HepG2 (cell line): ENCODE measurements at regions not wholly inside any gene's neighbourhood (a gene's known extent, or its start where the extent isn't known, plus 50 kb on each side); places are given as distances from the start of the nearest gene placed in this dataset.

Source experiments
- ATAC-seq: fragments of 200-7000 bp; cut with Tn5 transposase; 3 replicates; pipeline ENCODE4 v1.9.1; 2020; ENCODE audit warnings: mild to moderate bottlenecking, moderate library complexity
- BruUV-seq: library from RNA; stranded (reverse); fragments of 400-500 nt; replicated peaks from 2 replicates; lab custom pipeline; 2021; lab: Mats Ljungman, UMichigan
- CTCF ChIA-PET: fragments of 300-600 bp; formaldehyde crosslinking; extraction: SDS; loops from one replicate; lab custom pipeline; 2021; ENCODE audit warnings: low total read pairs, inconsistent platforms, low intra/inter-chr PET ratio; lab: Yijun Ruan, JAX
- POLR2A ChIA-PET: fragments of 350-600 bp; sonication (Branson Sonifier 250); formaldehyde crosslinking; loops from one replicate; lab custom pipeline; 2020; ENCODE audit warnings: antibody characterized with exemption, inconsistent platforms; lab: Yijun Ruan, JAX
- DNase-seq: peaks from one replicate; pipeline ENCODE4 v3.0.0-alpha.2; 2015; ENCODE audit warnings: low spot score
- FAIRE-seq: peaks from 3 replicates; lab custom pipeline; 2011; peaks lifted over from hg19 to GRCh38; lab: Jason Lieb, UNC
- H2AFZ ChIP-seq: one replicate; pipeline ENCODE4 v1.6.1; 2011; ENCODE audit warnings: low read length, inconsistent platforms
- H3K27ac ChIP-seq: fragments of 300-600 bp; 3 replicates; pipeline ENCODE4 v1.8.0; 2011; ENCODE audit warnings: mixed run types, mild to moderate bottlenecking, mixed read lengths, low read length, inconsistent platforms; ENCODE audit not compliant: insufficient read depth; ENCODE audit errors: extremely low read length
- H3K27me3 ChIP-seq, 2 experiments: fragments of 200-600 bp in 1 of 2; 2 replicates in 1 of 2; 3 replicates in 1 of 2; pipeline versions ENCODE4 v1.6.0 to v1.8.0; 2011; ENCODE audit warnings: low read length in 2 of 2, mild to moderate bottlenecking in 2 of 2, moderate library complexity in 2 of 2, inconsistent platforms in 1 of 2; ENCODE audit not compliant: insufficient read depth in 2 of 2, control insufficient read depth in 1 of 2
- H3K36me3 ChIP-seq, 2 experiments: fragments of 200-600 bp in 1 of 2; replicated peaks in 1 of 2; 2 replicates in 1 of 2; 3 replicates in 1 of 2; pipeline versions ENCODE4 v1.5.1 to v1.8.0; 2011; ENCODE audit warnings: low read length in 2 of 2, inconsistent platforms in 1 of 2; ENCODE audit not compliant: insufficient read depth in 2 of 2, control insufficient read depth in 1 of 2
- H3K4me1 ChIP-seq: 2 replicates; pipeline ENCODE4 v1.5.1; 2012; ENCODE audit warnings: low read length, inconsistent platforms; ENCODE audit not compliant: insufficient read depth
- H3K4me2 ChIP-seq: 2 replicates; pipeline ENCODE4 v1.6.0; 2011; ENCODE audit warnings: low read depth, low read length, inconsistent platforms
- H3K4me3 ChIP-seq, 3 experiments: fragments of 200-600 bp in 1 of 3; sonication (generic), shearing (Covaris generic) in 1 of 3; replicated peaks in 1 of 3; 2 replicates each; pipeline ENCODE4 v1.5.1; 2011 to 2016; ENCODE audit warnings: low read length in 3 of 3, inconsistent platforms in 2 of 3, low read depth in 2 of 3, mild to moderate bottlenecking in 2 of 3, control low read depth in 1 of 3, mixed read lengths in 1 of 3; ENCODE audit not compliant: insufficient read depth in 1 of 3
- H3K79me2 ChIP-seq: one replicate; pipeline ENCODE4 v1.6.1; 2011; ENCODE audit warnings: low read length, inconsistent platforms; ENCODE audit not compliant: insufficient read depth
- H3K9ac ChIP-seq: 2 replicates; pipeline ENCODE4 v1.6.0; 2011; ENCODE audit warnings: mild to moderate bottlenecking, low read depth, low read length, inconsistent platforms; ENCODE audit not compliant: insufficient read depth
- H3K9me3 ChIP-seq: 2 replicates; pipeline ENCODE4 v1.5.1; 2012; ENCODE audit warnings: mild to moderate bottlenecking, low read length
- H4K20me1 ChIP-seq: 2 replicates; pipeline ENCODE4 v1.6.0; 2011; ENCODE audit warnings: inconsistent platforms, mild to moderate bottlenecking, low read length, moderate library complexity; ENCODE audit not compliant: insufficient read depth
- ATF6 ChIP-seq: sonication (generic); formaldehyde crosslinking; conservative IDR thresholded peaks from 2 replicates; pipeline ENCODE4 v1.4.0; 2020; ENCODE audit warnings: missing genetic modification reagents
- CERS6 ChIP-seq: sonication (generic); formaldehyde crosslinking; IDR thresholded peaks from 2 replicates; pipeline ENCODE4 v1.5.0; 2020; ENCODE audit warnings: missing genetic modification reagents
- DNMT3B ChIP-seq: conservative IDR thresholded peaks from 2 replicates; pipeline ENCODE4 v1.6.1; 2016; ENCODE audit warnings: missing biosample characterization, control low read depth
- JUN ChIP-seq: sonication (generic); formaldehyde crosslinking; IDR thresholded peaks from 2 replicates; pipeline ENCODE4 v1.4.0; 2020; ENCODE audit warnings: mild to moderate bottlenecking, missing genetic modification reagents
- MAFF ChIP-seq: IDR thresholded peaks from 2 replicates; pipeline ENCODE4 v1.6.1; 2011; ENCODE audit warnings: low read depth, low read length, improper control_type of control experiment
- MAFK ChIP-seq, 2 experiments: IDR thresholded peaks in 1 of 2; conservative IDR thresholded peaks in 1 of 2; 2 replicates each; pipeline ENCODE4 v1.6.1; 2011; ENCODE audit warnings: improper control_type of control experiment in 2 of 2, low read length in 2 of 2
- NR2F6 ChIP-seq, 2 experiments: IDR thresholded peaks; 2 replicates each; pipeline ENCODE4 v1.6.1; 2016; ENCODE audit warnings: antibody characterized with exemption in 1 of 2, mild to moderate bottlenecking in 1 of 2
- POGK ChIP-seq: sonication (generic); formaldehyde crosslinking; conservative IDR thresholded peaks from 2 replicates; pipeline ENCODE4 v1.8.0; 2022; ENCODE audit warnings: mild to moderate bottlenecking, moderate library complexity, missing genetic modification reagents
- RFXANK ChIP-seq: IDR thresholded peaks from 2 replicates; pipeline ENCODE4 v1.6.1; 2016
- USF2 ChIP-seq, 2 experiments: sonication (generic) in 1 of 2; formaldehyde crosslinking in 1 of 2; IDR thresholded peaks; 2 replicates each; pipeline versions ENCODE4 v1.5.1 to v1.6.1; 2011 to 2020; ENCODE audit warnings: borderline replicate concordance in 1 of 2, low read depth in 1 of 2, low read length in 1 of 2, mild to moderate bottlenecking in 1 of 2, missing genetic modification reagents in 1 of 2, moderate library complexity in 1 of 2
- ZFP82 ChIP-seq: sonication (generic); formaldehyde crosslinking; IDR thresholded peaks from 2 replicates; pipeline ENCODE4 v1.5.1; 2020; ENCODE audit warnings: mild to moderate bottlenecking, missing genetic modification reagents, borderline replicate concordance
- ZNF30 ChIP-seq: sonication (generic); formaldehyde crosslinking; IDR thresholded peaks from 2 replicates; pipeline ENCODE4 v1.5.0; 2020; ENCODE audit warnings: mild to moderate bottlenecking, missing genetic modification reagents
- WGBS: methylation state at CpG from one replicate; pipeline ENCODE4 v1.1.6; 2017; ENCODE audit warnings: low lambda C conversion rate; 5-methylcytosine and 5-hydroxymethylcytosine counted together
- in situ Hi-C: cut with HindIII; loops from 2 replicates; pipeline ENCODE4 v1.10.0; 2017; ENCODE audit warnings: low pct_unique_long_range_greater_than_20kb; ENCODE audit not compliant: extremely low pct_ligation_motif_present
- intact Hi-C: fragments of 100-400 bp; cut with micrococcal nuclease; formaldehyde crosslinking; loops from one replicate; pipeline ENCODE4 v1.10.0; 2022; ENCODE audit not compliant: unreplicated experiment

GRCh38 chr10:8889538-8889937 lies 835.0 kb downstream of the GATA3 start:
- Histone ChIP-seq H3K4me3 (no peak overlapping the region), H3K9me3 (no peaks in the 10 kb centered on the region; the same call in 1 of the 2 replicates), H3K4me1 (no peaks in the 10 kb centered on the region), H3K9ac (no peak overlapping the region), H3K4me2 (no peak overlapping the region), H3K27ac (no peak overlapping the region), H4K20me1 (no peaks in the 10 kb centered on the region), H3K79me2 (no peaks in the 10 kb centered on the region), H3K36me3 (no peaks in the 10 kb centered on the region), H3K27me3 (no peaks in the 10 kb centered on the region), H2AFZ (no peak overlapping the region)
- no peak for ATAC-seq
- WGBS: 3% methylated on average over 2 of the region's 2 CpGs
- no TSS peak for BruUV-seq
- no peak for FAIRE-seq
- DNase-seq: no peak
- CTCF ChIA-PET: no interaction called here
- POLR2A ChIA-PET: no interaction called here
- TF ChIP-seq MAFK (conservative IDR thresholded peaks at IDR 0.05 in 1 of 2, IDR thresholded peaks at IDR 0.05 in 1 of 2; ENCODE audit: low read length in 2 of 2): peak; percentile 76 to 82; a peak in 3 of 4 replicates
- TF ChIP-seq MAFF: peak; percentile 67
- no peak for TF ChIP-seq USF2 (IDR thresholded peaks at IDR 0.05; ENCODE audit: low read depth, low read length)
- no peak for TF ChIP-seq USF2 (CRISPR knock-in tag; IDR thresholded peaks at IDR 0.05; ENCODE audit: borderline replicate concordance)
- intact Hi-C loops: no loop called here
- in situ Hi-C loops: no loop called here

- no peaks in the 10 kb centered on the region for H4K20me1 ChIP-seq
- H2AFZ ChIP-seq: no peak overlapping the region
- no peaks in the 10 kb centered on the region for H3K79me2 ChIP-seq
- DNase-seq: no peak
- CTCF ChIA-PET: no interaction called here
- H3K27me3 ChIP-seq: no peaks in the 10 kb centered on the region
- in situ Hi-C loops (no loop called here), intact Hi-C loops (no loop called here)
- WGBS: 11% methylated on average over 3 of the region's 3 CpGs
- FAIRE-seq: no peak
- no peaks in the 10 kb centered on the region; the same call in 1 of the 2 replicates for H3K9me3 ChIP-seq
- H3K36me3 ChIP-seq: no peaks in the 10 kb centered on the region
- H3K4me3 ChIP-seq: no peak overlapping the region
- TF ChIP-seq CERS6 (no peak), ZFP82 (CRISPR knock-in tag) (no peak), RFXANK (CRISPR knock-in tag) (no peak), ZNF30 (CRISPR knock-in tag) (no peak), NR2F6 (IDR thresholded peaks at IDR 0.05) (no peak), NR2F6 (CRISPR knock-in tag; IDR thresholded peaks at IDR 0.05) (no peak), ATF6 (no peak), POGK (CRISPR knock-in tag) (no peak), DNMT3B (no peak), JUN (CRISPR knock-in tag) (no peak)
- no TSS peak for BruUV-seq
- no peak for ATAC-seq
- H3K27ac ChIP-seq: no peak overlapping the region
- H3K9ac ChIP-seq: no peak overlapping the region
- no peak overlapping the region for H3K4me2 ChIP-seq
- POLR2A ChIA-PET: no interaction called here
- no peaks in the 10 kb centered on the region for H3K4me1 ChIP-seq
These were observed 838.6 kb downstream of the GATA3 start for GRCh38 chr10:8893102-8893501.
